OCI-LY3 (cell line): ENCODE measurements at regions not wholly inside any gene's neighbourhood (a gene's known extent, or its start where the extent isn't known, plus 50 kb on each side); places are given as distances from the start of the nearest gene placed in this dataset.

Source experiments
- CTCF ChIP-seq: fragments of 200-600, 300-600 bp; sonication (generic); IDR thresholded peaks from 2 replicates; pipeline ENCODE4 v1.5.1; 2014; ENCODE audit warnings: antibody characterized with exemption, low read length, low read depth
- EZH2phosphoT487 ChIP-seq: fragments of 200-600 bp; shearing (Covaris generic); IDR thresholded peaks from 2 replicates; pipeline ENCODE4 v1.6.1; 2018; ENCODE audit warnings: antibody characterized with exemption, mixed run types, low read depth

- no peak for TF ChIP-seq CTCF
- no peak for TF ChIP-seq EZH2phosphoT487
These were observed 69.5 kb downstream of the ENGASE start for GRCh38 chr17:79144133-79144532.
